SK-N-SH (cell line): ENCODE measurements at regions not wholly inside any gene's neighbourhood (a gene's known extent, or its start where the extent isn't known, plus 50 kb on each side); places are given as distances from the start of the nearest gene placed in this dataset.

Source experiments
- CTCF ChIA-PET: fragments of 300-600, 350-600 bp; formaldehyde crosslinking; extraction: SDS; loops from one replicate; lab custom pipeline; 2021; lab: Yijun Ruan, JAX
- POLR2A ChIA-PET: fragments of 350-600 bp; sonication (Branson Sonifier 250); formaldehyde crosslinking; extraction: SDS; loops from one replicate; lab custom pipeline; 2020; ENCODE audit warnings: antibody characterized with exemption, inconsistent platforms; lab: Yijun Ruan, JAX
- DNase-seq: peaks from one replicate; pipeline ENCODE4 v3.0.0; 2012
- H2AFZ ChIP-seq: fragments of 200-600 bp; sonication (generic); 2 replicates; pipeline ENCODE4 v1.8.1; 2016; ENCODE audit warnings: antibody characterized with exemption, mild to moderate bottlenecking, low read depth
- H3F3A ChIP-seq: fragments of 200-600 bp; sonication (generic); replicated peaks from 2 replicates; pipeline ENCODE3; 2016; ENCODE audit warnings: antibody characterized with exemption, mild to moderate bottlenecking; ENCODE audit not compliant: insufficient read depth
- H3K27ac ChIP-seq, 2 experiments: fragments of 200-500 bp in 1 of 2; fragments of 200-600 bp in 1 of 2; sonication (Bioruptor generic) in 1 of 2; sonication (generic), shearing (Covaris generic) in 1 of 2; 2 replicates each; pipeline versions ENCODE4 v1.5.1 to v1.6.1; 2014 to 2016; ENCODE audit warnings: low read depth in 2 of 2, inconsistent platforms in 1 of 2, low read length in 1 of 2, mild to moderate bottlenecking in 1 of 2, mixed read lengths in 1 of 2
- H3K27me3 ChIP-seq: fragments of 200-600 bp; sonication (generic), shearing (Covaris generic); 2 replicates; pipeline ENCODE4 v1.6.1; 2016; ENCODE audit warnings: mixed run types; ENCODE audit not compliant: insufficient read depth
- H3K36me3 ChIP-seq, 2 experiments: fragments of 200-500 bp in 1 of 2; fragments of 200-600 bp in 1 of 2; sonication (Bioruptor generic) in 1 of 2; sonication (generic) in 1 of 2; replicated peaks in 1 of 2; 2 replicates each; pipeline versions ENCODE3 to v1.5.1; 2014 to 2016; ENCODE audit warnings: low read length in 1 of 2, mild to moderate bottlenecking in 1 of 2; ENCODE audit not compliant: insufficient read depth in 2 of 2, control insufficient read depth in 1 of 2
- H3K4me1 ChIP-seq, 2 experiments: fragments of 200-500 bp in 1 of 2; fragments of 200-600 bp in 1 of 2; sonication (Bioruptor generic) in 1 of 2; sonication (generic), shearing (Covaris generic) in 1 of 2; 2 replicates each; pipeline versions ENCODE4 v1.5.1 to v1.6.1; 2014 to 2016; ENCODE audit warnings: low read depth in 1 of 2, low read length in 1 of 2, mixed run types in 1 of 2; ENCODE audit not compliant: insufficient read depth in 2 of 2, control insufficient read depth in 1 of 2
- H3K4me2 ChIP-seq: fragments of 200-600 bp; sonication (generic), shearing (Covaris generic); 2 replicates; pipeline ENCODE4 v1.6.1; 2017; ENCODE audit warnings: mixed run types
- H3K4me3 ChIP-seq, 2 experiments: fragments of 200-500 bp in 1 of 2; fragments of 200-600 bp in 1 of 2; sonication (Bioruptor generic) in 1 of 2; sonication (generic), shearing (Covaris generic) in 1 of 2; 2 replicates each; pipeline versions ENCODE4 v1.5.1 to v1.8.1; 2014 to 2016; ENCODE audit warnings: low read depth in 2 of 2, inconsistent platforms in 1 of 2, low read length in 1 of 2, mild to moderate bottlenecking in 1 of 2, mixed read lengths in 1 of 2, moderate library complexity in 1 of 2
- H3K79me2 ChIP-seq: fragments of 200-600 bp; sonication (generic); 2 replicates; pipeline ENCODE4 v1.8.1; 2017; ENCODE audit warnings: mild to moderate bottlenecking; ENCODE audit not compliant: insufficient read depth
- H3K9ac ChIP-seq: fragments of 200-600 bp; sonication (generic); 2 replicates; pipeline ENCODE4 v1.6.1; 2017; ENCODE audit warnings: mixed run types
- H3K9me2 ChIP-seq: fragments of 200-600 bp; sonication (generic); 2 replicates; pipeline ENCODE4 v1.6.1; 2017; ENCODE audit warnings: mixed run types
- H3K9me3 ChIP-seq: fragments of 200-600 bp; sonication (generic); 2 replicates; pipeline ENCODE4 v1.6.1; 2017; ENCODE audit warnings: mixed run types, mild to moderate bottlenecking, moderate library complexity
- H4K20me1 ChIP-seq: fragments of 200-600 bp; sonication (generic); 2 replicates; pipeline ENCODE4 v1.6.1; 2017; ENCODE audit warnings: mild to moderate bottlenecking, mixed run types; ENCODE audit not compliant: insufficient read depth
- CHD2 ChIP-seq: fragments of 150-350 bp; IDR thresholded peaks from 2 replicates; pipeline ENCODE4 v1.6.1; 2018; ENCODE audit warnings: low read length; ENCODE audit not compliant: partially characterized antibody
- ELF1 ChIP-seq: IDR thresholded peaks from 2 replicates; pipeline ENCODE4 v1.4.0; 2012
- EP300 ChIP-seq, 2 experiments: IDR thresholded peaks; 2 replicates each; pipeline versions ENCODE4 v1.4.0 to v1.6.1; 2012; ENCODE audit warnings: borderline replicate concordance in 1 of 2, low read depth in 1 of 2, low read length in 1 of 2
- EZH2phosphoT487 ChIP-seq: fragments of 200-600 bp; sonication (generic); IDR thresholded peaks from 2 replicates; pipeline ENCODE4 v1.6.1; 2017; ENCODE audit warnings: low read depth, mixed run types, mild to moderate bottlenecking, antibody characterized with exemption, moderate library complexity, borderline replicate concordance
- FOXM1 ChIP-seq: IDR thresholded peaks from 2 replicates; pipeline ENCODE4 v1.4.0; 2012; ENCODE audit warnings: low read depth, mild to moderate bottlenecking
- GABPA ChIP-seq: IDR thresholded peaks from 2 replicates; pipeline ENCODE4 v1.4.0; 2012; ENCODE audit warnings: low read depth, mild to moderate bottlenecking
- GATA2 ChIP-seq: sonication (generic); formaldehyde crosslinking; IDR thresholded peaks from 2 replicates; pipeline ENCODE4 v1.5.0; 2020; ENCODE audit warnings: mild to moderate bottlenecking, missing genetic modification reagents
- MEF2A ChIP-seq: IDR thresholded peaks from 2 replicates; pipeline ENCODE4 v1.4.0; 2012; ENCODE audit warnings: low read depth, borderline replicate concordance
- MXI1 ChIP-seq: IDR thresholded peaks from 2 replicates; pipeline ENCODE4 v1.6.1; 2012; ENCODE audit warnings: mild to moderate bottlenecking, low read depth, low read length, improper control_type of control experiment
- RAD21 ChIP-seq: IDR thresholded peaks from 2 replicates; pipeline ENCODE4 v1.6.1; 2012; ENCODE audit warnings: mild to moderate bottlenecking, low read length
- RCOR1 ChIP-seq: fragments of 150-350 bp; IDR thresholded peaks from 2 replicates; pipeline ENCODE4 v1.6.1; 2017; ENCODE audit warnings: antibody characterized with exemption, low read length
- TAF1 ChIP-seq: IDR thresholded peaks from 2 replicates; pipeline ENCODE4 v1.6.1; 2012; ENCODE audit warnings: low read depth, mild to moderate bottlenecking, low read length, moderate library complexity, borderline replicate concordance
- TCF12 ChIP-seq: IDR thresholded peaks from 2 replicates; pipeline ENCODE4 v1.4.0; 2012
- USF1 ChIP-seq: IDR thresholded peaks from 2 replicates; pipeline ENCODE4 v1.4.0; 2012; ENCODE audit warnings: low read depth, borderline replicate concordance
- USF2 ChIP-seq: fragments of 150-350 bp; IDR thresholded peaks from 2 replicates; pipeline ENCODE4 v1.6.1; 2017; ENCODE audit warnings: antibody characterized with exemption, low read length, low read depth, borderline replicate concordance
- YY1 ChIP-seq: IDR thresholded peaks from 2 replicates; pipeline ENCODE4 v1.4.0; 2012; ENCODE audit warnings: low read depth, mild to moderate bottlenecking
- ZBTB33 ChIP-seq: IDR thresholded peaks from 2 replicates; pipeline ENCODE4 v1.4.0; 2012; ENCODE audit warnings: low read depth, borderline replicate concordance
- WGBS: methylation state at CpG from one replicate; pipeline ENCODE4 v1.1.6; 2017; ENCODE audit warnings: low lambda C conversion rate; 5-methylcytosine and 5-hydroxymethylcytosine counted together

- no peaks in the 10 kb centered on the region for H4K20me1 ChIP-seq
- peaks cover 0 to 3% of the 10 kb centered on the region in 2 experiments; a peak in 1 of 4 replicates for H3K4me1 ChIP-seq
- TF ChIP-seq RCOR1 (no peak), EP300 (IDR thresholded peaks at IDR 0.05; ENCODE audit: borderline replicate concordance in 1 of 2, low read depth in 1 of 2, low read length in 1 of 2) (no peak), ELF1 (no peak), USF1 (no peak), EZH2phosphoT487 (no peak), MEF2A (no peak), RAD21 (no peak), TAF1 (no peak), USF2 (no peak), ZBTB33 (no peak), GABPA (no peak)
- no peaks in the 10 kb centered on the region for H3K79me2 ChIP-seq
- no peaks in the 10 kb centered on the region for H3K9me2 ChIP-seq
- no peaks in the 10 kb centered on the region for H3K9me3 ChIP-seq
- H3K27me3 ChIP-seq, result no peaks in the 10 kb centered on the region
- H3F3A ChIP-seq, result no peaks in the 10 kb centered on the region
- no peaks in the 10 kb centered on the region for H3K36me3 ChIP-seq
- no peak overlapping the region for H3K27ac ChIP-seq
- ChIA-PET POLR2A (no interaction called here), CTCF (no interaction called here)
- no peak overlapping the region for H3K4me3 ChIP-seq
- 23% methylated on average over 4 of the region's 4 CpGs for WGBS
- DNase-seq, result no peak
- no peak overlapping the region for H3K4me2 ChIP-seq
- no peak overlapping the region for H2AFZ ChIP-seq
- H3K9ac ChIP-seq, result no peak overlapping the region
Measured at GRCh38 chr16:79833559-79833958, 233.0 kb upstream of the MAF start.

GRCh38 chr16:79826732-79827475 is 226.4 kb upstream of the MAF start:
- Histone ChIP-seq H3K9me2 (no peaks in the 10 kb centered on the region), H3K27ac (no peak overlapping the region), H3K4me3 (no peak overlapping the region), H3K9me3 (no peaks in the 10 kb centered on the region), H3K9ac (no peak overlapping the region), H3K4me2 (no peak overlapping the region), H3K79me2 (no peaks in the 10 kb centered on the region), H3F3A (no peaks in the 10 kb centered on the region), H4K20me1 (no peaks in the 10 kb centered on the region), H2AFZ (no peak overlapping the region), H3K4me1 (no peaks in the 10 kb centered on the region), H3K36me3 (no peaks in the 10 kb centered on the region), H3K27me3 (no peaks in the 10 kb centered on the region)
- no peak for DNase-seq
- 48% methylated on average over 7 of the region's 7 CpGs for WGBS
- TF ChIP-seq TCF12 (no peak), RAD21 (no peak), MEF2A (no peak), USF2 (no peak), MXI1 (no peak), CHD2 (no peak), FOXM1 (no peak), ELF1 (no peak), GATA2 (CRISPR knock-in tag) (no peak), YY1 (no peak)
- ChIA-PET POLR2A (no interaction called here), CTCF (no interaction called here)
